ENCODE measurements at regions not wholly inside any gene's neighbourhood (a gene's known extent, or its start where the extent isn't known, plus 50 kb on each side); places are given as distances from the start of the nearest gene placed in this dataset.

GRCh38 chr18:37640504-37640903 lies 74.9 kb upstream of the CELF4 start:
- TF ChIP-seq, protein P1, sequence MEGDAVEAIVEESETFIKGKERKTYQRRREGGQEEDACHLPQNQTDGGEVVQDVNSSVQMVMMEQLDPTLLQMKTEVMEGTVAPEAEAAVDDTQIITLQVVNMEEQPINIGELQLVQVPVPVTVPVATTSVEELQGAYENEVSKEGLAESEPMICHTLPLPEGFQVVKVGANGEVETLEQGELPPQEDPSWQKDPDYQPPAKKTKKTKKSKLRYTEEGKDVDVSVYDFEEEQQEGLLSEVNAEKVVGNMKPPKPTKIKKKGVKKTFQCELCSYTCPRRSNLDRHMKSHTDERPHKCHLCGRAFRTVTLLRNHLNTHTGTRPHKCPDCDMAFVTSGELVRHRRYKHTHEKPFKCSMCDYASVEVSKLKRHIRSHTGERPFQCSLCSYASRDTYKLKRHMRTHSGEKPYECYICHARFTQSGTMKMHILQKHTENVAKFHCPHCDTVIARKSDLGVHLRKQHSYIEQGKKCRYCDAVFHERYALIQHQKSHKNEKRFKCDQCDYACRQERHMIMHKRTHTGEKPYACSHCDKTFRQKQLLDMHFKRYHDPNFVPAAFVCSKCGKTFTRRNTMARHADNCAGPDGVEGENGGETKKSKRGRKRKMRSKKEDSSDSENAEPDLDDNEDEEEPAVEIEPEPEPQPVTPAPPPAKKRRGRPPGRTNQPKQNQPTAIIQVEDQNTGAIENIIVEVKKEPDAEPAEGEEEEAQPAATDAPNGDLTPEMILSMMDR (IDR thresholded peaks at IDR 0.05; ENCODE audit: low read length): no peak
- no peak for TF ChIP-seq EZH2 (IDR thresholded peaks at IDR 0.05; ENCODE audit: borderline replicate concordance, low read length)
